ENCODE measurements at regions not wholly inside any gene's neighbourhood (a gene's known extent, or its start where the extent isn't known, plus 50 kb on each side); places are given as distances from the start of the nearest gene placed in this dataset.

DNA sequence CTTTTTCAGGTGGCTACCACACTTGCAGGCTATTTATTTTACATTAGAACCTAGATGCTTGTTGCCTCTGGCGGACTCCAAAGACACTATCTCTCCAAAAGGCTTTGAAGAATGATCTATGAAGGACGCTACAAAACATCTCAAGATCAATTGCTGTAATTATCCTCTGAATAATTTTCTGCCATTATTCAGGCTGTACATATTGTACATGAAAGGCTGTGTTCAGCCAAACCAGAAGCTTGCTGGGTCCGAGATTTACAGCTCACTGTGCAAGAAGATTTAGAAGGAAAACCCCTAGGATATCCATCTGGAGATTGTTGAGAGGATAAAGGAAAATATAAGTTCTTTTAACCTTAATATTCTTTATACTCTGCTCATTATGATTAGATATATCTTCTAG lies 523.6 kb upstream of the PLXNA2 start:
- TF ChIP-seq POLR2A (IDR thresholded peaks at IDR 0.05): no peak
- TF ChIP-seq, protein P1, sequence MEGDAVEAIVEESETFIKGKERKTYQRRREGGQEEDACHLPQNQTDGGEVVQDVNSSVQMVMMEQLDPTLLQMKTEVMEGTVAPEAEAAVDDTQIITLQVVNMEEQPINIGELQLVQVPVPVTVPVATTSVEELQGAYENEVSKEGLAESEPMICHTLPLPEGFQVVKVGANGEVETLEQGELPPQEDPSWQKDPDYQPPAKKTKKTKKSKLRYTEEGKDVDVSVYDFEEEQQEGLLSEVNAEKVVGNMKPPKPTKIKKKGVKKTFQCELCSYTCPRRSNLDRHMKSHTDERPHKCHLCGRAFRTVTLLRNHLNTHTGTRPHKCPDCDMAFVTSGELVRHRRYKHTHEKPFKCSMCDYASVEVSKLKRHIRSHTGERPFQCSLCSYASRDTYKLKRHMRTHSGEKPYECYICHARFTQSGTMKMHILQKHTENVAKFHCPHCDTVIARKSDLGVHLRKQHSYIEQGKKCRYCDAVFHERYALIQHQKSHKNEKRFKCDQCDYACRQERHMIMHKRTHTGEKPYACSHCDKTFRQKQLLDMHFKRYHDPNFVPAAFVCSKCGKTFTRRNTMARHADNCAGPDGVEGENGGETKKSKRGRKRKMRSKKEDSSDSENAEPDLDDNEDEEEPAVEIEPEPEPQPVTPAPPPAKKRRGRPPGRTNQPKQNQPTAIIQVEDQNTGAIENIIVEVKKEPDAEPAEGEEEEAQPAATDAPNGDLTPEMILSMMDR (IDR thresholded peaks at IDR 0.05): no peak
